HCT116 (cell line): ENCODE measurements at regions not wholly inside any gene's neighbourhood (a gene's known extent, or its start where the extent isn't known, plus 50 kb on each side); places are given as distances from the start of the nearest gene placed in this dataset.

ENCODE experiments used
- ATF3 ChIP-seq: IDR thresholded peaks from 2 replicates; pipeline ENCODE4 v1.6.1; 2012
- CEBPB ChIP-seq: IDR thresholded peaks from 2 replicates; pipeline ENCODE4 v1.6.1; 2012; ENCODE audit warnings: low read depth
- CTCF ChIP-seq, 3 experiments: fragments of 200-600 bp in 1 of 3; sonication (generic) in 1 of 3; IDR thresholded peaks in 2 of 3; conservative IDR thresholded peaks in 1 of 3; 2 replicates each; pipeline ENCODE4 v1.5.1; 2012 to 2017; ENCODE audit warnings: low read depth in 2 of 3, low read length in 2 of 3, antibody characterized with exemption in 1 of 3, borderline replicate concordance in 1 of 3, control low read depth in 1 of 3, mild to moderate bottlenecking in 1 of 3, mixed read lengths in 1 of 3, mixed run types in 1 of 3, moderate library complexity in 1 of 3; ENCODE audit not compliant: insufficient read depth in 1 of 3
- ELF1 ChIP-seq: IDR thresholded peaks from 2 replicates; pipeline ENCODE4 v1.6.1; 2012; ENCODE audit warnings: low read depth, borderline replicate concordance
- EZH2 ChIP-seq: fragments of 200-600 bp; sonication (generic); IDR thresholded peaks from 2 replicates; pipeline ENCODE4 v1.6.1; 2017; ENCODE audit warnings: antibody characterized with exemption, mixed run types
- EZH2phosphoT487 ChIP-seq: fragments of 200-600 bp; IDR thresholded peaks from 2 replicates; pipeline ENCODE4 v1.6.1; 2018; ENCODE audit warnings: antibody characterized with exemption, borderline replicate concordance
- FOSL1 ChIP-seq: IDR thresholded peaks from 2 replicates; pipeline ENCODE4 v1.6.1; 2012; ENCODE audit warnings: low read depth
- POLR2A ChIP-seq: IDR thresholded peaks from 2 replicates; pipeline ENCODE4 v1.7.0; 2011; ENCODE audit warnings: borderline replicate concordance; ENCODE audit not compliant: insufficient read depth, insufficient read length; ENCODE audit errors: extremely low read depth
- POLR2AphosphoS5 ChIP-seq: IDR thresholded peaks from 2 replicates; pipeline ENCODE4 v1.6.1; 2011; ENCODE audit warnings: mild to moderate bottlenecking, low read depth, low read length, moderate library complexity
- RAD21 ChIP-seq: IDR thresholded peaks from 2 replicates; pipeline ENCODE4 v1.6.1; 2012; ENCODE audit warnings: low read depth, mild to moderate bottlenecking
- REST ChIP-seq: IDR thresholded peaks from 2 replicates; pipeline ENCODE4 v1.6.1; 2012; ENCODE audit warnings: low read depth
- SP1 ChIP-seq: IDR thresholded peaks from 2 replicates; pipeline ENCODE4 v1.6.1; 2012; ENCODE audit warnings: low read depth
- YY1 ChIP-seq: IDR thresholded peaks from 2 replicates; pipeline ENCODE4 v1.6.1; 2011; ENCODE audit warnings: low read length, low read depth, moderate library complexity, mild to moderate bottlenecking; ENCODE audit not compliant: insufficient replicate concordance; ENCODE audit errors: extremely low read depth
- ZFX ChIP-seq: fragments of 450-650 bp; IDR thresholded peaks from 2 replicates; pipeline ENCODE4 v1.6.1; 2017

GRCh38 chr13:52947921-52948373 is 80.7 kb upstream of the OLFM4 start:
- TF ChIP-seq CTCF (IDR thresholded peaks at IDR 0.05 in 2 of 3, conservative IDR thresholded peaks at IDR 0.05 in 1 of 3; ENCODE audit: borderline replicate concordance in 1 of 3, insufficient read depth in 1 of 3, low read depth in 2 of 3, low read length in 2 of 3) (no peak), REST (no peak), ZFX (no peak), RAD21 (no peak), FOSL1 (no peak), POLR2A (no peak), EZH2phosphoT487 (no peak), CEBPB (no peak), EZH2 (no peak), POLR2AphosphoS5 (no peak), SP1 (no peak), ATF3 (no peak), YY1 (no peak), ELF1 (no peak)
